GM18907 (cell line): ENCODE measurements at regions not wholly inside any gene's neighbourhood (a gene's known extent, or its start where the extent isn't known, plus 50 kb on each side); places are given as distances from the start of the nearest gene placed in this dataset.
A peak's percentile ranks its signal among the peaks of the same experiment; 100 is the strongest.

Experiments used
- ATAC-seq: cut with Tn5 transposase; IDR thresholded peaks from one replicate; pipeline ENCODE4 v1.9.1; 2021; ENCODE audit warnings: mild to moderate bottlenecking, moderate library complexity; ENCODE audit not compliant: unreplicated experiment

- ATAC-seq = no peak
These were observed 50.0 kb upstream of the DOCK9 start for GRCh38 chr13:99027661-99028425.

- no peak for ATAC-seq
These were observed 51.0 kb upstream of the DOCK9 start for GRCh38 chr13:99028890-99029289.

DNA sequence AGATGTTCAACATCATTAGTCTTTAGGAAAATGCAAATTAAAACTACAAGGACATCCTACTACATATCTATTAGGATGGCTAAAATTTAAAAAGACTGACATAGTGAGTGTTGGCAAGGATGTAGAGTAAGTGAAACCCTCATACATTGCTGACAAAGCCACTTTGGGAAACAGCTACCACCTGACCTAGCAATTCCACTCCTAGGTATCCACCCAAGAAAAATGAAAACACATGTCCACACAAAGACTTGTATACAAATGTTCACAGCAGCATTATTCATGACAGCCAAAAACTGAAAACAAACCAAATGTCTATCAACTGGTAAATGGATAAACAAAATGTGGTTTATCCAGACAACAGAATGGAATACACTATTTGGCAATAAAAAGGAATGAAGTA lies 51.7 kb upstream of the DOCK9 start:
- ATAC-seq = no peak

DNA sequence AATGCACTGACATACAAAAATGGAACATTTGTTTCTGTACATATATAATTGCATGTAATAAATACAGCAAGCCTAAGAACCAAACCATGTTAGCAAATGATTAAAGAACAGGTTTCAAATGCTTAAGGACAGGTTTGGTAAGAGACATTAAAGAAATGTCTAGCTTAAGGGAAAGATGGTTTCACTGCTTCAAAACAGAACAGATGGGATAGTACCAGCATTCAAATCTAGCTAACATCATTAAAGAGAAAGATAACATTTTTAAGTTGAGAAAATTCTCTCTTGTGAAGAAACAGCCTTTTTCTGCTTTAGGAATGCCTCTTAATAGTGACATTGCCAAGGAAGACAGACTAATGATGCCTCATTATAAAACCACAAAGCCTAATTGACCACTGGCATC lies 52.5 kb upstream of the DOCK9 start:
- ATAC-seq = no peak

DNA sequence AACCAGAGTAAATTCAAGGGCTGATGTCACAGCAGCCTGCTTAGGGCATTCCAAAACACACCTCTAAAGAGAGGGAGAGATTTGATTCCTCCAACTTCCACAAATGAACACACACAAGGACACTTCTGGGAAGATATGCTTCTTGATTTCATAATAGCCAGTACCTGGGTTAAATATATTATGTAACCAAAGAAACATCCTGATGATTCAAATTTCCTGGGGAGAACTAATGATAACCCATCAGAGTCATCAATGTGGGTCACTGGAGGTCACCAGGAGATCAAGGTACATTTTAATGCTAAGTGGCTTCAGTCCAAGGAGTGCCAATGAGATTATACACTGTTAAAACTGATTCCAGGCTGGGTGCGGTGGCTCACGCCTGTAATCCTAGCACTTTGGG lies 54.0 kb upstream of the DOCK9 start:
- no peak for ATAC-seq

GRCh38 chr13:99033814-99034213 lies 56.0 kb upstream of the DOCK9 start:
- ATAC-seq = no peak

DNA sequence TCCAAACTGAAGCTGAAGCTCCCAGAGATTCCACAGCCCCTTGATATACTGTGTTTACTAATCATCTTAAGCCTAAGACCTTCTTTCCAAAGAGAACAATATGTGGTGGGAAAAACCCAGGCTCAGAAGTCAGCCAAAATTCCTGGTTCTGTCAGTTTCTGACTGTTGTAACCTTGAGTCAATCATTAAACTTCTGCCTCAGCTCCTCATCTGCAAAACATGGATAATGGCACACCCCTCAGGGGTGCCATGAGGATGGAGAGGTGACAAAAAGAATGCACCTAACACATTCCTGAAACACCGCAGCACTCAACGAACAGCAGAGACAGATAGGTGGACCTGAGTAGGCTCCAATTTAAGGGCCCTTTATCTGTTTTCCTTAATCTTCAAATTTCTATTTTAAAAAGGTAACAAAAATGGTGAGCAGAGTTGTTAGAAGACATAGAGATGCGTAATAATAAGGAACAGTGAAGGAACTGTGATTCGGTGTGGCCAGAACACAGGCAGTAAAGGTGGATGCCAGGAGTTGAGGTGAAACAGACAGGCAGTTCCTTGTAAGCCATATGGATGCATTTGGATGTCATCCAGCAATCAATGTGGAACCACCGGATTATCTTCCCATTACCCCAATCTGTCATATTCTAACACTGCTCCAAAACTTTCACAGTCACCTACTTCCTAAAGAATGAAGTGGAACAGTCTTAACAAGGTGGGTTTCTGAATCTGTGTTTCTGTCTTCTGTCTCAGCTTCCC lies 56.6 kb upstream of the DOCK9 start:
- no peak for ATAC-seq

DNA sequence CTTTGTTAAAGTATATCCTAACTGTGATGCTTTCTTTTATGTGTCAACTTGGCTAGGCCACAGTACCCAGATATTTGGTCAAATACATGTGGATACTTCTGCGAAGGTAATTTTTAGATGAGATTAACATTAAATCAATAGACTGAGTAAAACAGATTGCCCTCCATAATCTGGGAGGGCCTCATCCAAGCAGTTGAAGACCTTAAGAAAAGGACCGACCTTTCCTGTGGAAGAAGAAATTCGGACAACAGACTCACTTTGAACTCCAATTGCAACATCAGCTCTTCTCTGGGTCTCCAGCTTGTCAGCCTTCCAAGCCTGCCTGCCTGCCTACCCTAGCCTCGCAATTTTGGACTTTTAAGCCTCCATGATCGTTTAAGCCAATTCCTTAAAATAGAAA lies 57.9 kb upstream of the DOCK9 start:
- no peak for ATAC-seq

GRCh38 chr13:99037756-99038155 lies 59.9 kb upstream of the DOCK9 start:
- no peak for ATAC-seq

DNA sequence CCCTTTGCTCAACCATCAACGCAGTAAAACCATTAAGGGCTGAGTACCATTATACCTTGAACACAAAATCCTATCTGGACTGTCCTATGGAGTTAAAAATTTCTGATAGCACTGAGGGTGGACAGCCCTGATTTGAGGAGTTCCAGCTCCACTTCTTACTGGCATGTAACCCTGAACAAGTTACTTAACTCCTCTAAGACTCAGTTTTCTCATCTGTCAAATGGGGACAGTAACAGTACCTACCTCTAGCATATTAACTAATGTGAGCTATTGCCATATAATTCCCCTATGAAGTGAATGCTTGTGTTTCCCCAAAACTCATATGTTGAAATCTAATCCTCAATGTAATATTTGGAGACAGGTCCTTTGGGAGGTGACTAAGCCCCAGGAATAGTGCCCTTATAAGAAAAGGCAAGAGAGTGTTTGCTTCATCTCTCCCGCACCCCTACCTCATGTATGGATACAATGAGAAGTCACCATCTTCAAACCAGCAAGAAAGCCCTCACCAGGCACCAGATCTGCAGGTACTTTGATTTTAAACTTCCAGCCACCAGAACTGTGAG lies 61.9 kb upstream of the DOCK9 start:
- ATAC-seq = no peak

DNA sequence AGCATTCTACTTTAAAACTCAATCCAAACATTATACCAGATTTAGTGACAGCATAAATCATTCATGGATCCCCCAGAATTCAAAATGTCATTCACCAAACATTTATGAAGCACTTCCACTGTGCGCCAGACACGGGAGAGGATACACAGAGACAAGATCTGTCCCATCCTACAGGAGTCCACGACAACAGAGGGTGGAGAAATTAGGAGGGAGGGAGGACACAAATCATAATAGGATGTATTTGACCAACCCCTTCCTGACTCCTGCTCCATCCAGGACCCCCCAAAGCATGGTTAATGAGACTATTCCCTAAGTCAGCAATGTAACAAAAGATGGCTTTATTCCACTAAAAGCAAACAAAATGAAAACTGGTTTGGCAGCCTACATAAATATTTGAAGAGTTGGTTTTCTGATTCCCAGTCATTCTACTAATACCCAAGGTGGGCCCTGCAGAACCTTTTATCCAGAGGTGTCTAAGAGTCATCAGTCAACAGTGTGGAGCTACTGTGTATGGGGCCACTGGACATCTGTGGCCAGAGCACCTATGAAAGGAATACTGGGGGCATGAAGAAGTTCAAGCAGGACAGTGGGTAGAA lies 62.8 kb upstream of the DOCK9 start:
- no peak for ATAC-seq

DNA sequence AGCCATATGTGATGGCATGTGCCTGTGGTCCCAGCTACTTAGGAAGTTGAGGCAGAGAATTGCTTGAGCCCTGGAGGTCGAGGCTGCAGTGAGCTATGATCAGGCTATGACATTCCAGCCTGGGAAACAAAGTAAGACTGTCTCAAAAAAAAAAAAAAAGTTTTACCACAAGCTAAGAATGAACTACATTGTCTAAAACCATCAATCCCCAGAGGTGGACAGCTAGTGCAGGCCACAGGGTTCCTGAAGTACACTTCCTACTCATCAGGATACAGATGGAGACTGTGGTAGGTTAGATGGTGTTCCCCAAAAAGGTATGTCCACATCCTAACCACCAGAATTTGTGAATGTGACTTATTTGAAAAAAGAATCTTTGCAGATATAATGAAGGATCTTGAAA lies 63.5 kb upstream of the DOCK9 start:
- no peak for ATAC-seq

DNA sequence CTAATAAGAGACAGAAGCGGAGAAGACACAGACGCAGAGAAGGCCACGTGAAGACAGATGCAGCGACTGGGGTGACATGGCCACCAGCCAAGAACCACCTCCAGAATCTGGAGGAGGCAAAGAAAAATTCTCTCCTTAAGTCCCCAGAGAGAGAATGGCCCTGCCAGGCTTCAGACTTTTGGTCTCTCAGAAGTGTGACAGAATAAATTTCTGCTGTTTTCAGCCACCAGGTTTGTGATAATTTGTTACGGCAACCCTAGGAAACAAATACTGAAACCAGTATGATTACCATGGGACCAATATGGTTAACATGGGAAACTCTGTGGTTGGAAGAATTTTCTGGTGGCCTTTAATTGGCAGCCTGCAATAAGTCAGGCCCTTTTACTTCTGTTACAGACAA lies 63.9 kb upstream of the DOCK9 start:
- ATAC-seq = peak; percentile 42

GRCh38 chr13:99042521-99043250 lies 64.8 kb upstream of the DOCK9 start:
- ATAC-seq = no peak

- ATAC-seq = no peak
These were observed 66.0 kb upstream of the DOCK9 start for GRCh38 chr13:99043831-99044231.

- ATAC-seq = no peak
These were observed 66.9 kb upstream of the DOCK9 start for GRCh38 chr13:99044764-99045163.

- no peak for ATAC-seq
These were observed 67.5 kb upstream of the DOCK9 start for GRCh38 chr13:99045396-99045795.

- ATAC-seq = no peak
These were observed 69.0 kb upstream of the DOCK9 start for GRCh38 chr13:99046851-99047250.

DNA sequence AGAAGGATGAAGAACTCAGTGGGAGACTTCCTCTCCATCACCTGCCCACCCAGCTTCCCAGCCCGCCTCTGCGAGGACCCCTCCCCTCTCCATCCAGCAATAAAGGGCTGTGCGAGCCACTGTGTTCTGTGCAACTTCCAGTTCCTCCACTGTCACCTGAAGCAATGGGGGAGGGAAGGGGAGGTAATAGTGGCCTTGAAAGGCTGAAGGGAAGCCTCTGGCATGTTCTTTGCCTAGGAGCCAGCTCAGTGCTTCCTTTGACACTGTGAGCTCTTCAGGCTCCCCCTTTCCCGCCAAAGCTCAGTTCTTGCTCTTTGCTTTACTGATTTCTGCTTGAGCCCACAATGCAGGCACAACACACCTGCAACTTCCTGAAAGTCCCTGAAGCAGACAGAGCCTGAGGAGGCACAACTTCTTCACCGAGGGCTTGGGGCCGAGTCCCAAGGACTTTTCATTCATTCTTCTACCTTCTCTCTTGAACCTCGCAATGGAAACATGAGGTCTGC lies 73.2 kb upstream of the DOCK9 start:
- no peak for ATAC-seq

GRCh38 chr13:99051768-99052455 lies 74.0 kb upstream of the DOCK9 start:
- ATAC-seq = no peak
